ENCODE measurements at regions not wholly inside any gene's neighbourhood (a gene's known extent, or its start where the extent isn't known, plus 50 kb on each side); places are given as distances from the start of the nearest gene placed in this dataset.

DNA sequence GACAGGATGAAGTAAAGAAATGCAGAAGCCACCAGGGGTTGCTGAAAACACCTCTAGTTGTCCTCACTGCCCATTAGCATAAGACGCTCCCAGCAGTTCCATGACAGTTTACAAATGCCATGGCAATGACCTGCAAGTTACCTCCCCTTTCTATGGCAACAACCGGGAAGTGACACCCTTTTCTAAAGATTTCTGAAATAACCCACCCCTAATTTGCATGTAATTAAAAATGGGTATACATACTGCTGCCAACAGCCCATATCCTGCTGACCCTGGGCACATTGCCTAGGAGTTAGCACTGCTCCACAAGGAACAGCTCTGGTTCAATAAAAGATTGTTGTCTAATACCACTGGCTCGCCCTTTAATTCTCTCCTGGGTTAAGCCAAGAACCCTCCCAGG, 178.3 kb upstream of the LRATD1 start:
- no peak overlapping the region for H3K27ac ChIP-seq (ENCODE audit: low read length)
- no peak for TF ChIP-seq POLR2AphosphoS5 (IDR thresholded peaks at IDR 0.05; ENCODE audit: low read depth, low read length)
- ChIA-PET CTCF (no interaction called here), POLR2A (no interaction called here)
- peaks cover 4% of the 10 kb centered on the region; the same call in 1 of the 2 replicates for H3K9me3 ChIP-seq (ENCODE audit: control insufficient read depth, insufficient read depth, low read depth, low read length)
- H3K27me3 ChIP-seq (ENCODE audit: control insufficient read depth, insufficient read depth, low read length): no peaks in the 10 kb centered on the region
- ATAC-seq: no peak
- DNase-seq (ENCODE audit: low read depth, low spot score): no peak
- H3K4me3 ChIP-seq (ENCODE audit: low read depth in 2 of 2, low read length in 2 of 2): no peak overlapping the region
- no peaks in the 10 kb centered on the region for H3K36me3 ChIP-seq (ENCODE audit: control insufficient read depth, insufficient read depth, low read length)
- no TSS peak for BruUV-seq (replicated peaks)
- H3K4me1 ChIP-seq (ENCODE audit: control insufficient read depth, insufficient read depth, low read length): no peaks in the 10 kb centered on the region
- intact Hi-C loops (cut with micrococcal nuclease; ENCODE audit: unreplicated experiment) (no loop called here), in situ Hi-C loops (cut with HindIII; ENCODE audit: low pct_unique_long_range_greater_than_20kb, low sequenced_read_pairs) (no loop called here)

DNA sequence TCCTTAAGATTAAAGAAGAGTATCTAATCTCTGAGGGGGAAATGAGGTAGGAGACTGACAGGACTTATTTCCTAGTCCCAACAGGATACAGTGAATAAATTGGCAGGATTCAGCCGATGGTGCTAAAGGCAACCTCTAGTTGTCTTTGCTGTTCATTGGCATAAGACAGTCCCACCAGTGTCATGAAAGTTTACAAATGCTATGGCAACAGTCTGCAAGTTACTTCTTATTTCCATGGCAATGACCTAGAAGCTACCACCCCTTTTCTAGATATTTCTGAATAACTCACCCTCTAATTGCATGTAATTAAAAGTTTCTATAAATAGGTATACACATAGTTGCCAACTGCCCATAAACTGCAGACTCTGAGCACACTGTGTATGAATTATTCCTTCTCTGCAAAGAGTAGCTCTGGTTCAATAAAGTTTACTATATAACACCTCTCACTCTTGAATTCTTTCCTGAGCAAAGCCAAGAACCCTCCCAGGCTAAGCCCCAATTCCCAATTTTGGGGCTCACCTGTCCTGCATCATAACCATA, 172.7 kb upstream of the LRATD1 start:
- ATAC-seq (no peak), DNase-seq (ENCODE audit: low read depth, low spot score) (no peak)
- ChIA-PET POLR2A (no interaction called here), CTCF (no interaction called here)
- intact Hi-C loops (cut with micrococcal nuclease; ENCODE audit: unreplicated experiment): no loop called here
- Histone ChIP-seq H3K9me3 (ENCODE audit: control insufficient read depth, insufficient read depth, low read depth, low read length) (peaks cover 4% of the 10 kb centered on the region; the same call in 1 of the 2 replicates), H3K36me3 (ENCODE audit: control insufficient read depth, insufficient read depth, low read length) (no peaks in the 10 kb centered on the region), H3K4me1 (ENCODE audit: control insufficient read depth, insufficient read depth, low read length) (no peaks in the 10 kb centered on the region), H3K27me3 (ENCODE audit: control insufficient read depth, insufficient read depth, low read length) (no peaks in the 10 kb centered on the region), H3K27ac (ENCODE audit: low read length) (no peak overlapping the region), H3K4me3 (ENCODE audit: low read depth in 2 of 2, low read length in 2 of 2) (no peak overlapping the region)
- in situ Hi-C loops (cut with HindIII; ENCODE audit: low pct_unique_long_range_greater_than_20kb, low sequenced_read_pairs): no loop called here
- BruUV-seq (replicated peaks): no TSS peak
- TF ChIP-seq, protein P1, sequence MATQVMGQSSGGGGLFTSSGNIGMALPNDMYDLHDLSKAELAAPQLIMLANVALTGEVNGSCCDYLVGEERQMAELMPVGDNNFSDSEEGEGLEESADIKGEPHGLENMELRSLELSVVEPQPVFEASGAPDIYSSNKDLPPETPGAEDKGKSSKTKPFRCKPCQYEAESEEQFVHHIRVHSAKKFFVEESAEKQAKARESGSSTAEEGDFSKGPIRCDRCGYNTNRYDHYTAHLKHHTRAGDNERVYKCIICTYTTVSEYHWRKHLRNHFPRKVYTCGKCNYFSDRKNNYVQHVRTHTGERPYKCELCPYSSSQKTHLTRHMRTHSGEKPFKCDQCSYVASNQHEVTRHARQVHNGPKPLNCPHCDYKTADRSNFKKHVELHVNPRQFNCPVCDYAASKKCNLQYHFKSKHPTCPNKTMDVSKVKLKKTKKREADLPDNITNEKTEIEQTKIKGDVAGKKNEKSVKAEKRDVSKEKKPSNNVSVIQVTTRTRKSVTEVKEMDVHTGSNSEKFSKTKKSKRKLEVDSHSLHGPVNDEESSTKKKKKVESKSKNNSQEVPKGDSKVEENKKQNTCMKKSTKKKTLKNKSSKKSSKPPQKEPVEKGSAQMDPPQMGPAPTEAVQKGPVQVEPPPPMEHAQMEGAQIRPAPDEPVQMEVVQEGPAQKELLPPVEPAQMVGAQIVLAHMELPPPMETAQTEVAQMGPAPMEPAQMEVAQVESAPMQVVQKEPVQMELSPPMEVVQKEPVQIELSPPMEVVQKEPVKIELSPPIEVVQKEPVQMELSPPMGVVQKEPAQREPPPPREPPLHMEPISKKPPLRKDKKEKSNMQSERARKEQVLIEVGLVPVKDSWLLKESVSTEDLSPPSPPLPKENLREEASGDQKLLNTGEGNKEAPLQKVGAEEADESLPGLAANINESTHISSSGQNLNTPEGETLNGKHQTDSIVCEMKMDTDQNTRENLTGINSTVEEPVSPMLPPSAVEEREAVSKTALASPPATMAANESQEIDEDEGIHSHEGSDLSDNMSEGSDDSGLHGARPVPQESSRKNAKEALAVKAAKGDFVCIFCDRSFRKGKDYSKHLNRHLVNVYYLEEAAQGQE (IDR thresholded peaks at IDR 0.05; ENCODE audit: insufficient read depth in 1 of 2, low read depth in 2 of 2, low read length in 1 of 2): no peak
- TF ChIP-seq POLR2AphosphoS5 (IDR thresholded peaks at IDR 0.05; ENCODE audit: low read depth, low read length): no peak
- TF ChIP-seq SIN3A (IDR thresholded peaks at IDR 0.05; ENCODE audit: borderline replicate concordance, insufficient read depth, low read depth, low read length): no peak
- TF ChIP-seq, protein P2, sequence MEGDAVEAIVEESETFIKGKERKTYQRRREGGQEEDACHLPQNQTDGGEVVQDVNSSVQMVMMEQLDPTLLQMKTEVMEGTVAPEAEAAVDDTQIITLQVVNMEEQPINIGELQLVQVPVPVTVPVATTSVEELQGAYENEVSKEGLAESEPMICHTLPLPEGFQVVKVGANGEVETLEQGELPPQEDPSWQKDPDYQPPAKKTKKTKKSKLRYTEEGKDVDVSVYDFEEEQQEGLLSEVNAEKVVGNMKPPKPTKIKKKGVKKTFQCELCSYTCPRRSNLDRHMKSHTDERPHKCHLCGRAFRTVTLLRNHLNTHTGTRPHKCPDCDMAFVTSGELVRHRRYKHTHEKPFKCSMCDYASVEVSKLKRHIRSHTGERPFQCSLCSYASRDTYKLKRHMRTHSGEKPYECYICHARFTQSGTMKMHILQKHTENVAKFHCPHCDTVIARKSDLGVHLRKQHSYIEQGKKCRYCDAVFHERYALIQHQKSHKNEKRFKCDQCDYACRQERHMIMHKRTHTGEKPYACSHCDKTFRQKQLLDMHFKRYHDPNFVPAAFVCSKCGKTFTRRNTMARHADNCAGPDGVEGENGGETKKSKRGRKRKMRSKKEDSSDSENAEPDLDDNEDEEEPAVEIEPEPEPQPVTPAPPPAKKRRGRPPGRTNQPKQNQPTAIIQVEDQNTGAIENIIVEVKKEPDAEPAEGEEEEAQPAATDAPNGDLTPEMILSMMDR (IDR thresholded peaks at IDR 0.05): no peak
- TF ChIP-seq TCF7L2 (IDR thresholded peaks at IDR 0.05; ENCODE audit: low read depth, low read length): no peak

DNA sequence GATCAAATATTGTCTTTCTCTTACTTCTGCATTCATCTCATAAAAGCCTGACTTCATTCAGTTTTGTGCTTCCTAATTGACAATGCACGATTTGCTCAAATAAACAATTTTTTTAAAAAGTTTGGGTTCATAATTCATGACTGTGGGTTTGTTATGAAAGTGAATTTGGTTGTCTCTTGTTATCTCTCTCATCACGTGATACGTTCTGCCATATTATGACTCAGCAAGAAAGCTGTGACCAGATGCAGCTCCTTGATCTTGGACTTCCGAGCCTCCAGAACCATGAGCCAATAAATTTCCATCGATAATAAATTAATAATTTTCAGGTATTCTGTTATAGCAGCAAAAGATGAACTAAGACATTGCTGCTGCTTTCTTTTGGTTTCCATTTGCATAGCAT, 156.5 kb upstream of the LRATD1 start:
- no peak overlapping the region for H3K27ac ChIP-seq (ENCODE audit: low read length)
- ATAC-seq: no peak
- no peaks in the 10 kb centered on the region for H3K36me3 ChIP-seq (ENCODE audit: control insufficient read depth, insufficient read depth, low read length)
- no TSS peak for BruUV-seq (replicated peaks)
- no peak overlapping the region for H3K4me3 ChIP-seq (ENCODE audit: low read depth in 2 of 2, low read length in 2 of 2)
- CTCF ChIA-PET: no interaction called here
- H3K9me3 ChIP-seq (ENCODE audit: control insufficient read depth, insufficient read depth, low read depth, low read length): no peaks in the 10 kb centered on the region
- no peaks in the 10 kb centered on the region for H3K27me3 ChIP-seq (ENCODE audit: control insufficient read depth, insufficient read depth, low read length)
- POLR2A ChIA-PET: no interaction called here
- no peak for DNase-seq (ENCODE audit: low read depth, low spot score)
- no peak for TF ChIP-seq TCF7L2 (IDR thresholded peaks at IDR 0.05; ENCODE audit: low read depth, low read length)
- TF ChIP-seq POLR2AphosphoS5 (IDR thresholded peaks at IDR 0.05; ENCODE audit: low read depth, low read length): no peak
- TF ChIP-seq SIN3A (IDR thresholded peaks at IDR 0.05; ENCODE audit: borderline replicate concordance, insufficient read depth, low read depth, low read length): no peak
- TF ChIP-seq, protein P2 (IDR thresholded peaks at IDR 0.05): no peak
- TF ChIP-seq, protein P1 (IDR thresholded peaks at IDR 0.05; ENCODE audit: insufficient read depth in 1 of 2, low read depth in 2 of 2, low read length in 1 of 2): no peak
- H3K4me1 ChIP-seq (ENCODE audit: control insufficient read depth, insufficient read depth, low read length): no peaks in the 10 kb centered on the region
- in situ Hi-C loops (cut with HindIII; ENCODE audit: low pct_unique_long_range_greater_than_20kb, low sequenced_read_pairs) (no loop called here), intact Hi-C loops (cut with micrococcal nuclease; ENCODE audit: unreplicated experiment) (no loop called here)

All from Panc1 (cell line).